HuH-7 (cell line): ENCODE measurements at regions not wholly inside any gene's neighbourhood (a gene's known extent, or its start where the extent isn't known, plus 50 kb on each side); places are given as distances from the start of the nearest gene placed in this dataset.
A peak's percentile ranks its signal among the peaks of the same experiment; 100 is the strongest.
"Not testable (repeated sequence)": the region's sequence is repeated elsewhere in the genome, so short reads cannot be mapped to it uniquely, and the experiment has no call there.

ENCODE experiments used
- DNase-seq: peaks from one replicate; pipeline ENCODE4 v3.0.0; 2011; ENCODE audit warnings: low spot score

DNA sequence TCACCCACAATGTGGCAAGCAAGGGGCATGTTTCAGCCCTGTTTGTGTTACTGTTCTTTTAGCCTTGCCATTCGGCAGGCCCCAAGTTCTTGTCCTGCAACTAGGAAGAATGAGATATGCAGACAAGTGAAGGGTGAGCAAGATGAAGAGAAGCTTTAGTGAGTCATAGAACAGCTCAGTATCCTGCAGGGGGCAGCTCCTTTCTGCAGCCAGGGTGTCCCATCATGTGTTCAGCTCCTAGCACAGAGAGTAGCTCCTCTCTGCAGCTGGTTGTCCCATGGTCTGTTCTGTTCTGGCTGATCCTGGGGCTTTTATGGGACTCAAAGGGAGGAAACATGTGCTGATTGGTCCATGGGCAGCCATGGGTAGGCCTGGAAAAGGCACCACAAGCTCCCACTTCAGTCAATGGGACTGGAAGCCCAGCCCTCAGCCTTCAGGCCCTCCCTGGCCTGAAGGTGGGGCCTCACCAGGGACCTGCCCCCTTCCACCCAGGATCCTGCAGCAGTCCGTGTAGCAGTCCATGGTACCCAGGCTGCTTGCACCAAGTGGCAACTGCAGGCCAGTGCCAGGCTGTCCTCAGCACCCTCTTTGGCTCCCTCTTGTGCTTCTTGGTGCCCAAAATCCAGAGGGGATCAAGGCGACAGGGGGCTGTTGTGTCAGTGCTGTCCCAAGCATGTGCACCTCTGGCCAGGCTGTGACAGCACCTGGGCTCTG, 326.4 kb downstream of the NR4A2 start:
- DNase-seq: no peak

DNA sequence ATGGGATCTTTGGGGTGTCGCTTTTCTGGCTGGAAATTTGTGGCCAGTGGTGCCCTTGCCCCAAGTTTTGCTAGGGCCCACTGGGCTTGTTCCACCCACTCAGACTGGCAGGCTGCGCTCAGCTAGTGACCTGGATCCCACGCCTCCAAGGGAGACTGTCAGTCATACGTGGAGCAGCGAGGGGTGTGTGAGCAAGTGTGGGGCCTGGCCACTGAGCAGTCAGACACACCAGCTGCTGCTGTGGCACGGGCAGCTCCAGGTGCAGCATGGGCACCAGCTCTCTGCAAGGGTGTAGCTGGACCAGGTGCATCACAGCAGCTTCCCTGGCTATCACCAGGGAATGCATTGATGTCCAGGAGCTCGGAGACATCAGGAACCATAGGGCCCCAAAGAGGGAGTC, 327.0 kb downstream of the NR4A2 start:
- DNase-seq: no peak

DNA sequence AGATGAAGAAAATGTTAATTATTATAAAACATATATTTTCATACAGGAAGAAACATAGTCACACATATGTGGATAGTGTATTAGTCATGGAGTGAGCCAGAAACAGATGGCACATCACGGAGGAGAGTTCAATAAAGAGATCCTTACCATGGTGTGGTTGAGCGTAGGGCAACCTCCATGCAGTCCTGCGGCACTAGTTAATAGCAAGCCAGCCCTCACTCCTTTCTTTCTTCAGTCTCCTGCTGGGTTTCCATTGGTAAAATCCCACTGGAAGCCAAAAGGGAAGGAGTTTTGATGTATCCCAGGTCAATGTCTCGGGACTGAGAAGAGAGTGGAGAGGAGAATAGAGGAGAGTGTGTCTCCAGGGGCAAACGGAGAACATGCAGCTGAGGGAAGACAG, 328.1 kb downstream of the NR4A2 start:
- no peak for DNase-seq

DNA sequence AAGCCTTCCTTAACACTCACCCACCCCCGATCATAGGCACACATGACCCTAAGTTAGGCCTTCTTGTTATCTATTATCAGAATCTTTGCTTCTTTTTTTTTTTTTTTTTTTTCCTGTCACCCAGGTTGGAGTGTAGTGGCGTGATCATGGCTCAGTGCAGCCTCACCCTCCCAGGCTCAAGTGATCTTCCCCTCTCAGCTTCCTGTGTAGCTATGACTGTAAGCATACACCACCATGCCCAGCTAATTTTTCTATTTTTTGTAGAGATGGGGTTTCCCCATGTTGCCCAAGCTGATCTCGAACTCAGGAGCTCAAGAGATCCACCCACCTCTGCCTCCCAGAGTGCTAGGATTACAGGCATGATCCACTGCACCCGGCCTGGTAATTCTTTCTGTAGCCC, 328.7 kb downstream of the NR4A2 start:
- no peak for DNase-seq

DNA sequence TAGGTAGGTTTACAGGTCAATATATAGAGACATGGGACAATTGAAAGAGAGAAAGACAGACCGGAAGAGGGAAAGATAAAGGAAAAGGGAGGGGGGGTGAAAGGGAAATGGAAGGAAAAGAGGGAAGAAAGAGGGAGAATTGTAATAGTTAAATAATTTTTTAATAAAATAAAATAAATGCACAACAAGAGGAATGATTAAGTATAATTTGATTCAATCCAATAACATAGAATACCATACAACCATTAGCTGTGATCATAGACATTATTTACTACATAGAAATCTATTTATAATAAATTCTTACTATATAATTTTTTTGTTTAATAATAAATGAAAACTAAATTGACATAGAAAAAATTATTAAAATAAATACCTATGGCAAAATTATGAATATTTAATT, 330.7 kb downstream of the NR4A2 start:
- no peak for DNase-seq

DNA sequence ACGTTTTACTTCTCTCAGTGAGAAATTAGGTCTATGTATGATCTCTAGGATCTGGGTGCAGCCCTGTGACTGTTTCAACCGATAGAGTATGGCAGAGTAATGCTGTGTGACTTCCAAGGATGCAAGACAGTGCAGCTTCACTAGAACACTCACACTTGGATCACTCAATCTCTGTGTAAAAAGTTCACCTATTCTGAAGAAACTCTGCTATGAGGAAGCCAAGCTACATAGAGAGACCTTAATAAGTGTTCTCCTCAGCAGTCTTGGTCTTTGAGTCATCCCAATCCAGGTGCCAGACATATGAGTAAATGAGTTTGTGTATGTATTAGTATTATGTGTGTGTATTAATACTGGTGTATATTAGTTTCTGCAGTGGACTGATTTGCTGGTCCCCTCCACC, 335.0 kb downstream of the NR4A2 start:
- DNase-seq: no peak

DNA sequence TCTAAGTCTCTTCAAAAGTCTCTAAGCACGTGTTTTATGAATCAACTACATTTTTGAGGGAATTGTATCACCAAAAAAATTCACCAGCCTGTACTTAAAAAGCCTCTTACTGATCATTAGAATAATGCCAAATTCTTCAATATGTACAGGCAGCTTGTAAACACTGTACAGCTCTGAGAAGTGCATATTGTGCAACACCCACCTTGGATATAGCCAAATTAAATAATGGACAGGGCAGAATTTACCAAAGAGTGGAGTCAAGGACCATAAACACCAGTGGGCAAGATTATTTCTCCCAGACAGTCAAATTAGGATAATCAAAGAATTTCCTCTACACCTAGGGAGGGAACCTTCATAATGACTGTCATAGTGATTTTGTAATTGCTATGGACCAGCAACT, 338.2 kb downstream of the NR4A2 start:
- no peak for DNase-seq

DNA sequence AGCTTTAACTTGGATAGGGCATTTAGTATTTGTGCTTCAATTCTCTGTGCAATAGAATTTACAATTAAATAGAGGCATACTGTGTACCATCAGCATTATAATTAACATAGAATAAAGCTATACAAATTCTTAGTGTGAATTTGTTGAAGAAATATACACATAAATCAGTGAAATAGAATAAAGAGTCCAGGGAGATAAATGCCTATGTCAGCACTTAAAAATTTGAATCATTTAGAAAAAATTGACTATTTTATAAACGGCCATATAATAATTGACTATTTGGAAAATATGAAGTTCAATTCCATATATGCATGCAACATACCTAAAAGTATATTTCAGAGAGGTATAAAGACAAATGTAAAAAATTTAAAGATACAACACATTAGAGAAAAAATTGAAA, 348.7 kb downstream of the NR4A2 start:
- DNase-seq: no peak

DNA sequence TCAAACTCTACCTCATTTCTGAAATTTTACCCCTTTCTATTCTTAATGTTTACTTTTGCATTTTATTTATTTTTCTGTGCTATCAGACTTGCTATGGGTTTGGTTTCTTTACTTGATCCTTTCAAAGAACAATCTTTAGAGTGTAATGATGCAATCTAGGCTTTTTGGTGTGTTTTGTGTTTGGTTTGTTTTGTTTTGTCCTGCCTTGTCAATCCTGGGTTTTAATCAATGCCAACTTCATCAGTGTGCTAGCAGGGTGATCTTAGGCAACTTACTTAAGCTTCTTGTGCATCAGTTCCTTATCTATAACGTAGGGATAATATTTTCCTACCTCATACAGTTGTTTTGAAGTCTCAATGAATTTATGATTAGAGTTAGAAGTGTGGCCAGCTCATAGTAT, 350.4 kb downstream of the NR4A2 start:
- DNase-seq: no peak

DNA sequence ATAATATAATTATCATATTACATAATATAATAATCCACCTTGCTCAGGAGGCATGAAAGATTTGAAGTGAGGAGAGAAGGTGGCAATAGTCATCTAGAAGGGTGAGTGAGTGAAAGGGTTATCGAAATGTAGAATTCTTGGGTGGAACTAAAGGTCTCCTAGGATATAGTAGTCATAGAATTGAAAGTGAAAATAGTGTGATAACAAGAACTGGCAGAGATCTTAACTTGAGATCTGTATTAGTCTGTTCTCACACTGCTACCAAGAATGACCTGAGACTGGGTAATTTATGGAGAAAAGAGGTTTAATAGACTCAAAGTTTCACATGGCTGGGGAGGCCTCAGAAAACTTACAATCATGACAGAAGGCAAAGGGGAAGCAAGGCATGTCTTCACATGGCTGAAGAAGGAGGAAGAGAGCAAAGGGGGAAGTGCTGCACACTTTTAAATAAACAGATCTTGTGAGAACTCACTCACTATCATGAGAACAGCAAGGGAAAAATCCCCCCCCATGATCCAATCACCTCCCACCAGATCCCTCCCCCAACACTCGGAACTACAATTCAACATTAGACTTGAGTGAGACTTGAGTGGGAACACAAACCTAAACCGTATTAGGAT, 351.5 kb downstream of the NR4A2 start:
- DNase-seq: no peak

DNA sequence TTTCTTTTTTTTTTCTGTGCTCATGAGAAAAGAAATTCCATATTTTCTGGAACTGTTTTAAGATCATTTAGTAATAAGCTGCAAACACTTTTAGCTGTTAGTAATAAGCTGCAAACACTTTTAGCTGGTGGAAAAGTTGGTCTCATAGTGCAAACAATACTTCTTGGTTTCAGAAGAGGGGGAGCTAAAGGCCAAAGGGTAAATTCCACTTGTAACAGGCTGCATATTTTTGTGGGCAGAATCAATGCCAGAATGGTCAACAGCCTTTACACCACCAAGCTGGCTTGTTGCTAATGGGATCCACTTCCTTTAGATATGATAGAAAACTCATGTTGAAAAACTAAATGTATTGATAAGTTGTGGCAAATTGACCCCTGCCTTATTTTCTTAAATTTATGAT, 356.8 kb downstream of the NR4A2 start:
- DNase-seq: peak; percentile 9

DNA sequence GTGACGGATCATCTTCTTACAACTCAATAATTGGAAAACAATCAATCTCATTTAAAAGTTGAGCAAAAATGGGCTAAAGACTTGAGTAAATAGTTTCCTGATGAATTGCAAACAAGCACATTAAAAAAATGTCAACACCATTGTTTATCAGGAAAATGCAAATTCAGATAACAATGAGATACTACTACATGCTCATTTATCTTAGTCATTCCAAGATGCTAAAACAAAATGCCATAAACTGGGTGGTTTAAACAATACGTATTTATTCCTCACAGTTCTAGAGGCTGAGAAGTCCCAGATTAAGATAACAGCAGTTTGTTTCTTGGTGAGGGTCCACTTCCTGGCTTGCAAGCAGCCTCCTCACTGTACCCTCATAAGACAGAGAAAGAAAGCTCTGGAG, 359.6 kb downstream of the NR4A2 start:
- DNase-seq: no peak

DNA sequence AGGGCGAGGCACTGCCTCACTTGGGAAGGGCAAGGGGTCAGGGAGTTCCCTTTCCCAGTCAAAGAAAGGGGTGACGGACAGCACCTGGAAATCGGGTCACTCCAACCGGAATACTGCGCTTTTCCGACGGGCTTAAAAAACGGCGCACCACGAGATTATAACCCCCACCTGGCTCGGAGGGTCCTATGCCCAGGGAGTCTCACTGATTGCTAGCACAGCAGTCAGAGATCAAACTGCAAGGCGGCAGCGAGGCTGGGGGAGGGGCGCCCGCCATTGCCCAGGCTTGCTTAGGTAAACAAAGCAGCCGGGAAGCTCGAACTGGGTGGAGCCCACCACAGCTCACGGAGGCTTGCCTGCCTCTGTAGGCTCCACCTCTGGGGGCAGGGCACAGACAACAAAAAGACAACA, 366.5 kb downstream of the NR4A2 start:
- DNase-seq: not testable (repeated sequence)

DNA sequence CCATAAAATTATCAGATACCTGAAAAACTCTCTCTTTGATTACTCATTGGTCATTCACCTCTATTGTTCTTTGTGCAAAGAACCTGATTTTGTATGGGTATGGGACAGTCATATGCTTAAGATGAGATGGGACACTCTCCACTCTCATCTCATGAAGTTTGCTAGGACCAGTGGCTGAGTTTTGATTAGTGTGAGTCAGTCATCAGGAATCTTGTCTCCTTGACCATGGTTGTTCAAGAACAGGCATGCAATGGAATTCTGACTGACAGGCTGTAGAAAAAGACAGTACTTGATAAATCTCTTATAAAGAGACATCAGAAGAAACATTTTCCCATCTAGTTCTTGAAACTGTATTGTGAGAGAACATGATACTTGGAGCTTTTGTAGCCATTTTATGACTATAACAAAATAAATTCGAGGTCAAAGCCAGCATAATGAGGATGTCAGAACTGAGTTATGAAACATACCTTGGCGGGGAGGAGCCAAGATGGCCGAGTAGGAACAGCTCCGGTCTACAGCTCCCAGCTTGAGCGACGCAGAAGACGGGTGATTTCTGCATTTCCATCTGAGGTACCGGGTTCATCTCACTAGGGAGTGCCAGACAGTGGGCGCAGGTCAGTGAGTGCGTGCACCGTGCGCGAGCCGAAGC, 367.0 kb downstream of the NR4A2 start:
- no peak for DNase-seq

DNA sequence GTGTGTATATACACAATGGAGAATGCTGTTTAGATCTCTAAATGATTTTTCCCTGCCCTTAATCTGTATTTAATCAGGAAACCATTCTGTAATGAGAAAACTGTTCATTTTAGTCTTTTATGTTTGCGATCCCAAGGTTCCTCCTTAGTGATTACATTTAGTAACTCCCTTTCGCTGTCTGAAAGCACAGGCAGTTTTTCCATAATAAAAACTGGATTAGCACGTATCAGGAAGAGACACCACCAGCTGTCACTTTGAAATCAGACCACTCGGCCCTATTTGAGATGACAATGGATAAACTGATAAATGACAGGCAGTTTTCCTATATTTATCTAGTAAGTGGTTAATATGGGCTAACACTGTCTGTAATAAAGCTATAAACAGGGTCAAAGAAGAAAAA, 370.9 kb downstream of the NR4A2 start:
- DNase-seq: no peak

DNA sequence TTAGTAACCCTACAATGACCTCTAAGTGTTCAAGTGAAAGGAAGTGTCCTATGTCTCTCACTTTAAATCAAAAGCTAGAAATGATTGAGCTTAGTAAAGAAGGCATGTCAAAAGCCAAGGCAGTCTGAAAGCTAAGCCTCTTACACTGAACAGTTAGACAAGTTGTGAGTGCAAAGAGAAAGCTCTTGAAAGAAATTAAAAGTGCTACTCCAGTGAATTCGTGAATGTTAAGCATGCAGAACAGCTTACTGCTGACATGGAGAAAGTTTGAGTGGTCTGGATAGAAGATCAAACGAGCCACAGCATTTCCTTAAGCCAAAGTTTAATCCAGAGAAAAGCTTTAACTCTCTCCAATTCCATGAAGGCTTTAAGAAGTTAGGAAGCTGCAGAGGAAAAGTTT, 373.7 kb downstream of the NR4A2 start:
- no peak for DNase-seq

DNA sequence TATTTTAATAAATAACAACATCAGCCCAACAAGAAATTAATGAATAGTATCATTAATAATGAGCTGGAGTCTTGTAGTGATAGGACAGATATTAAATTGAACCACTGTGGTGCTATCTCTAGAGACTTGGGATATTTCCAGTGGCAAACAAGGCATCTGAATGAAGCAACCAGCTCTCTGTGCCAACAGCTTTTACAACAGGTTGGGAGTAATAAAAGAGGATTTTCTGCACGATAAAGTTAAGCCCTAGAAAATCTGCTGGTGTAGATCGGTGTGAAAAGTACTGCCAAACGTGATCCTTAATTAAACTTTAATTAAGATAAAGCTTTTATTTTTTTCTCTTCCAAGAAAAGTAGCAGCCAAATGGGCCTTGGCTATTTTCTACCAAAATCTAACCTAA, 385.5 kb downstream of the NR4A2 start:
- DNase-seq: no peak

DNA sequence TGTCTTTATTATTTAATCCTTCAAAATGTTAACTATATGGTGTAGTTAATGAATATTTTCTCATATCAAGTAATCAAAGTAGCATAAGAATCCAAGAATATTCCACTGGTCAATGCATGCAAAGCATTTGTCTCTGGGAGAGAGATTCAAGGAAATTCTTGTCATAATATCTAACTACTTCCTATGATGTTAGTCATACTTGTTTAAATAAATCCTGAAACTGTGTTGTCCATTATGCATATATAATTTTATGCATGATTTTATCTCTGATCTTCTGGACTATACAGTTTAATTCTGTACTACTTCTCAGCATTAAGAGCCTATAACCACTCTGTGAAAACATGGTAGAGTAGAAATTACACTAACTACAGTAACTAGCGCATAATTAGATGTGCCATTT, 388.3 kb downstream of the NR4A2 start:
- DNase-seq: no peak

DNA sequence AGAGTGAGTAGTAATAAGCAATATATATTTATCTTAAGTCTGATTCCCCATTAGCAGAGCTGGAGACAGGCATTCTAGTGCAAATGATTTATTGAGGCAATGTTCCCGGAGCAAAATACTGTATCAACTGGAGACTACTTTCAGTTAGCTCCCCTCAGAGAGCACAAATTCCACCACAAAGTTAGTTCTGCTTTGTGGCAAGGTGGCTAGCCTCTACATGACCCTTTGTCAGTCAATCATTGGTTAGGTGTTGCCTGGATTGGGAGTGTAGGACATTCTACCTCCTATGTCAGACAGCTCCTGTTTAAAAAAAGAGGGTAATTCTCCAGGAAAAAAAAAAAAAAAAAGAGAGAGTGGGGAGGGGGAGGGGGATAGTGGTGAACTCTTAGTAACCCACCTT, 402.2 kb downstream of the NR4A2 start:
- no peak for DNase-seq

DNA sequence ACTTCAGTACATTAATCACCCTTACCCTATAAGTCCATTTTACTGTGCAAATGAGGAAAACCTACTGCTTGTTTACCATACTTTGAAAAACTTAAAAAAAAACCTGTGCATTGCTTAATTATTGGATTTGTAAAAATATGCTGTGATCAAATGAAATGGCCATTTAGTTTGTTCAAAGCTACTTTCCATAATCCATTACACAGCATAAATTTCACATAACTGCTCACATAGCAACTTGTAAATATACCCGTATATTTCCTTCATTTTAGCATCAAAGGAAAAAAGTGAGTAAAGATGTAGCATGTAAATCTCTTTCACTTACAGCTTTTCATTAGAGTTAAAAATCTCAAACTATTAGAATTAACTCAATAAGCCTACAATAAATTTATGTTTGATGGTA, 415.1 kb downstream of the NR4A2 start:
- no peak for DNase-seq

DNA sequence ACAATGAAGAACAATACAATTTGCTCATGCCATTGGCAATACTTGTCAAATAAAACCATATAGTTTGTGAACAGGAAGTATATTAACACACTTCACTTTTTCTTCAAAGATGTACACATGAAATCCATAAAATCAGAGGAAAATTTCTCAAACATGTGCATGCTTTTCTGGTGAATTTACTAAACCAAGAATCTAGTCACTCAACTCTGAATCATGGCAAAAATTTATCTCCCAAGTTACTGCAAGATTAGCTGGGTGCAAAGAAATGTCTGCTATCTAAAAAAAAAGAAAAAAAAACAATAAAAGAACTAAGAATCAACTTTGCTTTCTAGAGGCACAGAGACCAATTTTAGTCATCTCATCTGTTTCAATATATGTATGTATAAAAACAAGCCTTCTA, 419.2 kb downstream of the NR4A2 start:
- no peak for DNase-seq

DNA sequence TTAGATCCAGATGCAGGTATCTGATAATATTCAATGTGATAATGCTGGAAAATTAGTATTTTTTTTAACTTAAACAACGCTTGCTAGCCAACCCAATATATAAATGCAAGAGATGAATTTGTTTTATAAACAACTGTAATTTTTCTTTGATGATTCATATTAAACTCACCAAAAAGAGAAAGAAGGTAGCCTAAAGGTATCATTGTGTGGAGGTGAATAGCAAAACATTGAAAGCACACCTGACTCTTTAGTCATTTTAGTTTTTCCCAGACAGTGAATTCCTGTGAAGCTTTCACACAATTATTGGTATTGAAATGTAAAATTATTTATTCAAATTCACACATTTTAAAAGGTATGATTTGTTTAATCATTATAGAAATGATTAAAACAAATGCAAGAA, 424.0 kb downstream of the NR4A2 start:
- no peak for DNase-seq

DNA sequence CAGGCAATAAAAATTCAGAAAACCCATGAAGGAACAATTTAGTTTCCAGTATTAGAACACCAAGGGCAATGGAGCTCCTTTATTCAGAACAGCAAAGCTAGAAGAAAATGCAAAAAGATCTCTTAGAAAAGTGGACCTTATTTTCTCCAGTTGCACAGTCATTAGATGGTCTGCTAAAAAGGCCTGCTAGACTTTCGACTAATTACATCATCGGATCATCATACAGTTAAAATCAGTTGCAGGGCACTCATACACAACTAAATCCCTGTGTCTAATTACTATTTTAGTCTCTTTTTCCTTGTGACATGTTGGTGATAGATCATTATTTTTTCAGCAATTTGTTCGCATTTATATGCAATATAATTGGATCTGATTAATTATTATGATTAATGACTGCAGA, 425.3 kb downstream of the NR4A2 start:
- DNase-seq: no peak

DNA sequence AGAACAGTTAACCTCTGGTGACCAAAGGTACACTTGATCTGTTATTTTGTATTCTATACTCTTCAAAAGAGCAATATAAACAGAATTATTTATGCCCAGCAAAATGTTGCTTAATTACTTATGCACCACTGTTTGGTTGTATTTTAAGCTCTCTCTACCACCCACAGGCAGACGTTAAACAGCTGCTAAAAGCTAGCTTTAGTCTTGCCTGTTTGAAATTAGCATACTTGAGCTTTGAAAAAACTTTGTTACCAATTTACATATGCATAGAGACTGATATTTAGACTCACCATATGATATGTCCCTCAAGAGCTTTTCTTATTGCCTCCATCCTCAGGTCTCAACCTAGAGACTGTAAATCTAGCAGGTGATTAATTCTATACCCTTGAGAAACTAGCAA, 426.9 kb downstream of the NR4A2 start:
- no peak for DNase-seq
